ENCODE measurements at regions not wholly inside any gene's neighbourhood (a gene's known extent, or its start where the extent isn't known, plus 50 kb on each side); places are given as distances from the start of the nearest gene placed in this dataset.

DNA sequence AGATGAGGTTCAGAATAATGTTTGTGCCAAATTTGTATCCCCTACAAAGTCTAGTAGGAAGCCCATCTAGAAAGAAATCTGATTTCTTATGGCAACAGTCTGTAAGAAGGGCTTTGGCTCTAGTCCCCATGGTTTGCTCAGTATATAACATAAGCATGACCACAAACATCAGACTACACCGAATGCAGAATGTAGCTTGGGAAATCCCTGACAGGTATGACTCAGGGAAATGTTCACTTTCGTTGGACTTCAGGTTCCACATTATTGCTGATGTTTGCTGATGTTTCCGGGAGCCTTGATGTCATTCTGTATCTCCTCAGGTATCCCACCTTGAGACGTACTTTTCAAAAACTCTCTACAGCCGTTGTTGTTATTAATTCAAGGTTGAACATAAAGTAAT, 304.4 kb upstream of the TGFBR2 start:
- no peaks in the 10 kb centered on the region for H3K9me3 ChIP-seq (ENCODE audit: control insufficient read depth in 2 of 3, insufficient read depth in 1 of 3, low read length in 3 of 3)
- H3K27me3 ChIP-seq (ENCODE audit: control insufficient read depth, insufficient read depth, low read length), result no peaks in the 10 kb centered on the region
- no peak overlapping the region for H3K27ac ChIP-seq (ENCODE audit: low read depth in 2 of 2, low read length in 2 of 2)
- TF ChIP-seq, protein P1, sequence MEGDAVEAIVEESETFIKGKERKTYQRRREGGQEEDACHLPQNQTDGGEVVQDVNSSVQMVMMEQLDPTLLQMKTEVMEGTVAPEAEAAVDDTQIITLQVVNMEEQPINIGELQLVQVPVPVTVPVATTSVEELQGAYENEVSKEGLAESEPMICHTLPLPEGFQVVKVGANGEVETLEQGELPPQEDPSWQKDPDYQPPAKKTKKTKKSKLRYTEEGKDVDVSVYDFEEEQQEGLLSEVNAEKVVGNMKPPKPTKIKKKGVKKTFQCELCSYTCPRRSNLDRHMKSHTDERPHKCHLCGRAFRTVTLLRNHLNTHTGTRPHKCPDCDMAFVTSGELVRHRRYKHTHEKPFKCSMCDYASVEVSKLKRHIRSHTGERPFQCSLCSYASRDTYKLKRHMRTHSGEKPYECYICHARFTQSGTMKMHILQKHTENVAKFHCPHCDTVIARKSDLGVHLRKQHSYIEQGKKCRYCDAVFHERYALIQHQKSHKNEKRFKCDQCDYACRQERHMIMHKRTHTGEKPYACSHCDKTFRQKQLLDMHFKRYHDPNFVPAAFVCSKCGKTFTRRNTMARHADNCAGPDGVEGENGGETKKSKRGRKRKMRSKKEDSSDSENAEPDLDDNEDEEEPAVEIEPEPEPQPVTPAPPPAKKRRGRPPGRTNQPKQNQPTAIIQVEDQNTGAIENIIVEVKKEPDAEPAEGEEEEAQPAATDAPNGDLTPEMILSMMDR (IDR thresholded peaks at IDR 0.05; ENCODE audit: borderline replicate concordance, extremely low read depth, insufficient read depth), result no peak
- H3K9ac ChIP-seq (ENCODE audit: low read length in 3 of 3), result no peak overlapping the region
- H3K4me1 ChIP-seq (ENCODE audit: control insufficient read depth in 2 of 3, insufficient read depth in 2 of 3, low read depth in 1 of 3, low read length in 3 of 3), result no peaks in the 10 kb centered on the region
- FAIRE-seq (no peak), DNase-seq (no peak)
- intact Hi-C loops (cut with DNase I), result no loop called here
- no peaks in the 10 kb centered on the region for H3K36me3 ChIP-seq (ENCODE audit: control insufficient read depth in 2 of 3, insufficient read depth in 3 of 3, low read length in 3 of 3)
- no peak overlapping the region for H3K4me3 ChIP-seq (ENCODE audit: low read length in 3 of 3)

DNA sequence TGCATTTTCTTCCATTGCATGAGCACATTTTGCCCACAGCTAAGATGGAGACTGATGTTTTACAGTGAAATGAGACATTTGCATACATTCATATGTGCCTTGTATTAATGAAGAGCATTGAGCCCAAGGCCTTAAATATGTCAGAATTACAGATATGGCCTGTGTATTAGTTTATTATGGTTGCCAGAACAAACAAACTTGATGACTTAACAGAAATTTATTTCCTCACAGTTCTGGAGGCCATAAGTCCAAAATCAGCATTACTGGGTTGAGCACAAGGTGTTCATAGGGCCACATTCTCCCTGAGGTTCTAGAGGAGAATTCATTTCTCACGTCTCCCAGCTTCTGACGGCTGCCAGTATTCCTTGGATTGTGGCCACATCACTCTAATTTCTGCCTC, 302.6 kb upstream of the TGFBR2 start:
- Histone ChIP-seq H3K9me3 (ENCODE audit: control insufficient read depth in 2 of 3, insufficient read depth in 1 of 3, low read length in 3 of 3) (no peaks in the 10 kb centered on the region), H3K9ac (ENCODE audit: low read length in 3 of 3) (no peak overlapping the region), H3K4me1 (ENCODE audit: control insufficient read depth in 2 of 3, insufficient read depth in 2 of 3, low read depth in 1 of 3, low read length in 3 of 3) (no peaks in the 10 kb centered on the region), H3K4me3 (ENCODE audit: low read length in 3 of 3) (no peak overlapping the region), H3K27ac (ENCODE audit: low read depth in 2 of 2, low read length in 2 of 2) (no peak overlapping the region), H3K36me3 (ENCODE audit: control insufficient read depth in 2 of 3, insufficient read depth in 3 of 3, low read length in 3 of 3) (no peaks in the 10 kb centered on the region), H3K27me3 (ENCODE audit: control insufficient read depth, insufficient read depth, low read length) (no peaks in the 10 kb centered on the region)
- no peak for FAIRE-seq
- DNase-seq, result no peak
- TF ChIP-seq, protein P1 (IDR thresholded peaks at IDR 0.05; ENCODE audit: borderline replicate concordance, extremely low read depth, insufficient read depth), result no peak
- intact Hi-C loops (cut with DNase I), result no loop called here

DNA sequence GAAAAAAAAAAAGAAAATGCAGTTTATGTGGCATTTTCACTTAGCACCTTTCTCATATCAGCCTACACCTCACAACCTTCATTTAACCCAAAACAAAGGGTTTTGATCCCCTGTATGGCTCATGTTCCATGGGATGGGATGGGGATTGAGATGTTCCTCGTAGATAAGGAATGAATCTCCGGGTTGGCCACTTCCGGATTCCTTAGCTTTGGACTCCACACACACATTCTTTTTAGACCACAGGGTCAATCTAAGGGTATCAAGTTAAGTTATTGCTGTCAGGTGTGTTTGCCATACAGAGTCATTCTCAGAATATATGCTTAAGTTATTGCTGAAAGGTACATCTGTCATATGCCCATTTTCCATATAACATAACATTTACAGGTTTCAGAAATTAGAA, 301.4 kb upstream of the TGFBR2 start:
- Histone ChIP-seq H3K27ac (ENCODE audit: low read depth in 2 of 2, low read length in 2 of 2) (no peak overlapping the region), H3K27me3 (ENCODE audit: control insufficient read depth, insufficient read depth, low read length) (no peaks in the 10 kb centered on the region)

DNA sequence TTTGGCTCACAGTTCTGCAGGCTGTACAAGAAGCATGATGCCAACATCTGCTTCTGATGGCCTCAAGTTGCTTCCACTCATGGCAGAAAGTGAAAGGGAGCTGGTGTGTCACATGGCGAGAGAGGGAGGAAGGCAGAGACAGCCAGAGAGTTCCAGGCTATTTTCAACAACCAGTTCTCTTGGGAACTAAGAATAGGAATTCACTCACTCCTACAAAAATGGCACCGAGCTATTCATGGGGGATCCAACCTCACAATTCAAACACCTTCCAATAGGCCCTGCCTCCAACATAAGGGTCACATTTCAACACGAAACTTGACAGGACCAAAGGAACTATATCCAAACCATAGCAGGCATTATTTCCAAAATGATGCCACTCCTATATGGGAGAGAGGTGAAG, 299.5 kb upstream of the TGFBR2 start:
- Histone ChIP-seq H3K4me3 (ENCODE audit: low read length in 3 of 3) (no peak overlapping the region), H3K27me3 (ENCODE audit: control insufficient read depth, insufficient read depth, low read length) (no peaks in the 10 kb centered on the region), H3K36me3 (ENCODE audit: control insufficient read depth in 2 of 3, insufficient read depth in 3 of 3, low read length in 3 of 3) (no peaks in the 10 kb centered on the region), H3K4me1 (ENCODE audit: control insufficient read depth in 2 of 3, insufficient read depth in 2 of 3, low read depth in 1 of 3, low read length in 3 of 3) (no peaks in the 10 kb centered on the region), H3K27ac (ENCODE audit: low read depth in 2 of 2, low read length in 2 of 2) (no peak overlapping the region), H3K9me3 (ENCODE audit: control insufficient read depth in 2 of 3, insufficient read depth in 1 of 3, low read length in 3 of 3) (no peaks in the 10 kb centered on the region), H3K9ac (ENCODE audit: low read length in 3 of 3) (no peak overlapping the region)
- DNase-seq (no peak), FAIRE-seq (no peak)
- intact Hi-C loops (cut with DNase I), result no loop called here
- TF ChIP-seq, protein P1 (IDR thresholded peaks at IDR 0.05; ENCODE audit: borderline replicate concordance, extremely low read depth, insufficient read depth), result no peak

More for the DNA sequence above, 301.4 kb upstream of the TGFBR2 start:
- DNase-seq (no peak), FAIRE-seq (no peak)
- Histone ChIP-seq H3K9me3 (ENCODE audit: control insufficient read depth in 2 of 3, insufficient read depth in 1 of 3, low read length in 3 of 3) (no peaks in the 10 kb centered on the region), H3K9ac (ENCODE audit: low read length in 3 of 3) (no peak overlapping the region), H3K36me3 (ENCODE audit: control insufficient read depth in 2 of 3, insufficient read depth in 3 of 3, low read length in 3 of 3) (no peaks in the 10 kb centered on the region), H3K4me3 (ENCODE audit: low read length in 3 of 3) (no peak overlapping the region), H3K4me1 (ENCODE audit: control insufficient read depth in 2 of 3, insufficient read depth in 2 of 3, low read depth in 1 of 3, low read length in 3 of 3) (no peaks in the 10 kb centered on the region)
- intact Hi-C loops (cut with DNase I), result no loop called here
- TF ChIP-seq, protein P1 (IDR thresholded peaks at IDR 0.05; ENCODE audit: borderline replicate concordance, extremely low read depth, insufficient read depth), result no peak
